ENCODE measurements at regions not wholly inside any gene's neighbourhood (a gene's known extent, or its start where the extent isn't known, plus 50 kb on each side); places are given as distances from the start of the nearest gene placed in this dataset.

DNA sequence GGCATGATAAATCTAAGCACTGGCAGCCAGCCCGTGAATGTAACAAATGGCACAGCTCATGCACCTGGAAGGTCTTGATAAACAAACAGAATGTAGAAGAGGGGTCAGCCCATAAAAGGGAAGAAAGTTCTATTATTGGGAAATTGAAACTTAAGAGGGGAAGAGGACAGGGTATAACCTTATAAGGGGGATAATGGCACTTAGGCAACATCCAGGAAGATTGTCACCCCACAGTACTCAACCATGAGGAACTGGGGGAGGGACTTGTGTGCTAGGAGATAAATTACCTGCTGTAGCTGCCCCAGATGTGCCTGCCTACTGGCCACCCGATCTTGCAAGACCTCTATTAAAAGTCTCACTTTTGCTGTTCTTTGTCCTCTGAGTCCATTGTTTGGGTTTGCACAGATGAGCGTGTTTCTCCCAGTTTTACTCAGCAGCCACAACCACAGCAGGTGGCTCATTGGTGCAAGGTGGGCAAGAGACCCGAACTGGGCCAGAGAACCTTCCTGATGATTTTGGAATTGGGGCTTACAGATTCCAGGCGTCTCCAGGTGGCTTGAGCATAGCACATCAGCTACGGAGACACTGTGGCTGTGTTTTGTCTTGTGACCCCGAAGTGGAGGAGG lies 79.0 kb upstream of the TAF1B start:
- H3K27ac ChIP-seq (ENCODE audit: insufficient read depth in 1 of 2, low read depth in 1 of 2, low read length in 2 of 2, poor library complexity in 1 of 2, severe bottlenecking in 2 of 2): no peak overlapping the region
- peaks cover 0 to 39% (median 4%) of the 10 kb centered on the region in 4 experiments for H3K4me1 ChIP-seq (ENCODE audit: control extremely low read depth in 1 of 4, control insufficient read depth in 4 of 4, insufficient read depth in 4 of 4, low read length in 3 of 4)
- CTCF ChIA-PET: no interaction called here
- POLR2A ChIA-PET: no interaction called here
- H3K4me3 ChIP-seq (ENCODE audit: control insufficient read depth in 1 of 7, extremely low read depth in 1 of 7, insufficient read depth in 4 of 7, low read depth in 2 of 7, low read length in 6 of 7): no peak overlapping the region
- no peak for DNase-seq
- H3K9me3 ChIP-seq (ENCODE audit: control extremely low read depth in 1 of 5, control insufficient read depth in 4 of 5, insufficient read depth in 2 of 5, low read depth in 1 of 5, low read length in 4 of 5): no peaks in the 10 kb centered on the region
- WGBS (ENCODE audit: insufficient coverage): 91% methylated on average over 7 of the region's 7 CpGs
- no peaks in the 10 kb centered on the region for H3K27me3 ChIP-seq (replicated peaks in 2 of 5; ENCODE audit: control insufficient read depth in 4 of 5, insufficient read depth in 5 of 5, low read length in 4 of 5)
- no peaks in the 10 kb centered on the region for H3K36me3 ChIP-seq (ENCODE audit: control insufficient read depth in 4 of 4, insufficient read depth in 4 of 4, low read length in 3 of 4)

GRCh38 chr2:9765611-9766531 lies 77.4 kb upstream of the TAF1B start:
- ChIA-PET CTCF (interaction anchor here (10.2 kb wide), 1 partner anchor 8 kb away, joined by 53 read pairs; no protein-coding TSS in a partner anchor), POLR2A (no interaction called here)
- H3K9me3 ChIP-seq (ENCODE audit: control extremely low read depth in 1 of 5, control insufficient read depth in 4 of 5, insufficient read depth in 2 of 5, low read depth in 1 of 5, low read length in 4 of 5): no peaks in the 10 kb centered on the region
- H3K27ac ChIP-seq (ENCODE audit: insufficient read depth in 1 of 2, low read depth in 1 of 2, low read length in 2 of 2, poor library complexity in 1 of 2, severe bottlenecking in 2 of 2): no peak overlapping the region
- H3K4me1 ChIP-seq (ENCODE audit: control extremely low read depth in 1 of 4, control insufficient read depth in 4 of 4, insufficient read depth in 4 of 4, low read length in 3 of 4): peaks cover 0 to 32% (median 4%) of the 10 kb centered on the region in 4 experiments
- no peak overlapping the region for H3K4me3 ChIP-seq (ENCODE audit: control insufficient read depth in 1 of 7, extremely low read depth in 1 of 7, insufficient read depth in 4 of 7, low read depth in 2 of 7, low read length in 6 of 7)
- no peak for DNase-seq
- H3K36me3 ChIP-seq (ENCODE audit: control insufficient read depth in 4 of 4, insufficient read depth in 4 of 4, low read length in 3 of 4): no peaks in the 10 kb centered on the region
- WGBS (ENCODE audit: insufficient coverage): 78% methylated on average over 12 of the region's 18 CpGs
- no peaks in the 10 kb centered on the region for H3K27me3 ChIP-seq (replicated peaks in 2 of 5; ENCODE audit: control insufficient read depth in 4 of 5, insufficient read depth in 5 of 5, low read length in 4 of 5)

DNA sequence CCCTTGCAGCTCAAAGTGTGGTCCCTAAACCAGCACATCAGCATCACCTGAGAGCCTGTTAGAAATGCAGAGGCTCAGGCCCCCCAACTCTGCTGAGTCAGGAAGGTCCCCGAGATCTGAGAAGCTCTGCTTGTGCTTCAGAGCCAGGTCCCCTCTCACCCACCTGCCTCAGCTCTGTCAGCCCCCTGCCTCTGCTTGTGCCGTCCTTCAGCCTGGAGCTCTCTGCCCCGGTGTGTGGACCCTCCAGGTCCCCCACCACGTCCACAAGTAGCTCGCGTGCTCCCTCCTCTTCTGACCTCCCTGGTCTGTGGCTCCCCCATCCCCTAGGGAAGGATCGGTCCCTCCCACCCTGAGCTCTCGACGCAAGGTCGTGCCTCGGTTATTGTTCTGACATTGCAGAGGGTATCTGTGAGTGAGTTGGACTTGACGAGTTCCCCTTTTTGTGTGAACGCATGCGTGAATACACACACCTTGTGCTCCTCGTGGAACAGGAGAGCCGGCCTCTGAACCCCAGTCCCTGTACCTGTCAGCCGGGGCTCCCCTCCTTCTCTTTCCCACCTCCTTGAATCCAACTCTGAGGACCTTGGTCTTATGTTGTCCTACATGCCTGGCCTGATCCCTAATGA lies 75.5 kb upstream of the TAF1B start:
- H3K9me3 ChIP-seq (ENCODE audit: control extremely low read depth in 1 of 5, control insufficient read depth in 4 of 5, insufficient read depth in 2 of 5, low read depth in 1 of 5, low read length in 4 of 5): no peaks in the 10 kb centered on the region
- ChIA-PET POLR2A (no interaction called here), CTCF (interaction anchor here (0.8 to 10.2 kb wide), 3 partner anchors 10 to 50 kb away, joined by 3 to 53 read pairs (median 3); no protein-coding TSS in a partner anchor)
- peaks cover 0 to 29% (median 4%) of the 10 kb centered on the region in 4 experiments for H3K4me1 ChIP-seq (ENCODE audit: control extremely low read depth in 1 of 4, control insufficient read depth in 4 of 4, insufficient read depth in 4 of 4, low read length in 3 of 4)
- no peaks in the 10 kb centered on the region for H3K36me3 ChIP-seq (ENCODE audit: control insufficient read depth in 4 of 4, insufficient read depth in 4 of 4, low read length in 3 of 4)
- H3K27ac ChIP-seq (ENCODE audit: insufficient read depth in 1 of 2, low read depth in 1 of 2, low read length in 2 of 2, poor library complexity in 1 of 2, severe bottlenecking in 2 of 2): no peak overlapping the region
- WGBS (ENCODE audit: insufficient coverage): 97% methylated on average over 14 of the region's 17 CpGs
- no peak overlapping the region for H3K4me3 ChIP-seq (ENCODE audit: control insufficient read depth in 1 of 7, extremely low read depth in 1 of 7, insufficient read depth in 4 of 7, low read depth in 2 of 7, low read length in 6 of 7)
- H3K27me3 ChIP-seq (replicated peaks in 2 of 5; ENCODE audit: control insufficient read depth in 4 of 5, insufficient read depth in 5 of 5, low read length in 4 of 5): no peaks in the 10 kb centered on the region
- no peak for DNase-seq

GRCh38 chr2:9768388-9768787 lies 74.9 kb upstream of the TAF1B start:
- Histone ChIP-seq H3K27ac (ENCODE audit: insufficient read depth in 1 of 2, low read depth in 1 of 2, low read length in 2 of 2, poor library complexity in 1 of 2, severe bottlenecking in 2 of 2) (no peak overlapping the region), H3K4me1 (ENCODE audit: control extremely low read depth in 1 of 4, control insufficient read depth in 4 of 4, insufficient read depth in 4 of 4, low read length in 3 of 4) (peaks cover 0 to 29% (median 4%) of the 10 kb centered on the region in 4 experiments), H3K27me3 (replicated peaks in 2 of 5; ENCODE audit: control insufficient read depth in 4 of 5, insufficient read depth in 5 of 5, low read length in 4 of 5) (no peaks in the 10 kb centered on the region), H3K4me3 (ENCODE audit: control insufficient read depth in 1 of 7, extremely low read depth in 1 of 7, insufficient read depth in 4 of 7, low read depth in 2 of 7, low read length in 6 of 7) (no peak overlapping the region), H3K9me3 (ENCODE audit: control extremely low read depth in 1 of 5, control insufficient read depth in 4 of 5, insufficient read depth in 2 of 5, low read depth in 1 of 5, low read length in 4 of 5) (no peaks in the 10 kb centered on the region), H3K36me3 (ENCODE audit: control insufficient read depth in 4 of 4, insufficient read depth in 4 of 4, low read length in 3 of 4) (no peaks in the 10 kb centered on the region)
- ChIA-PET CTCF (interaction anchor here (1.0 to 10.2 kb wide), 6 partner anchors 9 to 289 kb away, joined by 3 to 53 read pairs (median 4); no protein-coding TSS in a partner anchor), POLR2A (no interaction called here)
- WGBS (ENCODE audit: insufficient coverage): 82% methylated on average over 8 of the region's 12 CpGs
- DNase-seq: no peak

- Histone ChIP-seq H3K9me3 (ENCODE audit: control extremely low read depth in 1 of 5, control insufficient read depth in 4 of 5, insufficient read depth in 2 of 5, low read depth in 1 of 5, low read length in 4 of 5) (no peaks in the 10 kb centered on the region), H3K27me3 (replicated peaks in 2 of 5; ENCODE audit: control insufficient read depth in 4 of 5, insufficient read depth in 5 of 5, low read length in 4 of 5) (no peaks in the 10 kb centered on the region), H3K4me1 (ENCODE audit: control extremely low read depth in 1 of 4, control insufficient read depth in 4 of 4, insufficient read depth in 4 of 4, low read length in 3 of 4) (peaks cover 0 to 25% (median 4%) of the 10 kb centered on the region in 4 experiments), H3K4me3 (ENCODE audit: control insufficient read depth in 1 of 7, extremely low read depth in 1 of 7, insufficient read depth in 4 of 7, low read depth in 2 of 7, low read length in 6 of 7) (no peak overlapping the region), H3K27ac (ENCODE audit: insufficient read depth in 1 of 2, low read depth in 1 of 2, low read length in 2 of 2, poor library complexity in 1 of 2, severe bottlenecking in 2 of 2) (no peak overlapping the region), H3K36me3 (ENCODE audit: control insufficient read depth in 4 of 4, insufficient read depth in 4 of 4, low read length in 3 of 4) (no peaks in the 10 kb centered on the region)
- no peak for DNase-seq
- ChIA-PET CTCF (interaction anchor here (0.6 to 10.2 kb wide), 17 partner anchors 8 to 288 kb away, joined by 3 to 53 read pairs (median 4); no protein-coding TSS in a partner anchor), POLR2A (interaction anchor here (0.7 kb wide), 1 partner anchor 186 kb away, joined by 3 read pairs; no protein-coding TSS in a partner anchor)
- WGBS (ENCODE audit: insufficient coverage): 95% methylated on average over 16 of the region's 19 CpGs
These were observed 73.9 kb upstream of the TAF1B start for GRCh38 chr2:9769171-9770005.

- Histone ChIP-seq H3K4me3 (ENCODE audit: control insufficient read depth in 1 of 7, extremely low read depth in 1 of 7, insufficient read depth in 4 of 7, low read depth in 2 of 7, low read length in 6 of 7) (no peak overlapping the region), H3K4me1 (ENCODE audit: control extremely low read depth in 1 of 4, control insufficient read depth in 4 of 4, insufficient read depth in 4 of 4, low read length in 3 of 4) (peaks cover 0 to 23% (median 4%) of the 10 kb centered on the region in 4 experiments), H3K36me3 (ENCODE audit: control insufficient read depth in 4 of 4, insufficient read depth in 4 of 4, low read length in 3 of 4) (no peaks in the 10 kb centered on the region), H3K9me3 (ENCODE audit: control extremely low read depth in 1 of 5, control insufficient read depth in 4 of 5, insufficient read depth in 2 of 5, low read depth in 1 of 5, low read length in 4 of 5) (no peaks in the 10 kb centered on the region), H3K27ac (ENCODE audit: insufficient read depth in 1 of 2, low read depth in 1 of 2, low read length in 2 of 2, poor library complexity in 1 of 2, severe bottlenecking in 2 of 2) (no peak overlapping the region), H3K27me3 (replicated peaks in 2 of 5; ENCODE audit: control insufficient read depth in 4 of 5, insufficient read depth in 5 of 5, low read length in 4 of 5) (no peaks in the 10 kb centered on the region)
- no peak for DNase-seq
- 84% methylated on average over 6 of the region's 6 CpGs for WGBS (ENCODE audit: insufficient coverage)
- POLR2A ChIA-PET: interaction anchor here (0.5 kb wide), 1 partner anchor 272 kb away, joined by 3 read pairs; no protein-coding TSS in a partner anchor
- CTCF ChIA-PET: interaction anchor here (0.9 to 10.2 kb wide), 13 partner anchors 12 to 275 kb away, joined by 3 to 53 read pairs (median 4); no protein-coding TSS in a partner anchor
These were observed 73.3 kb upstream of the TAF1B start for GRCh38 chr2:9770006-9770307.
